ENCODE measurements at regions not wholly inside any gene's neighbourhood (a gene's known extent, or its start where the extent isn't known, plus 50 kb on each side); places are given as distances from the start of the nearest gene placed in this dataset.

- TF ChIP-seq PATZ1 (CRISPR knock-in tag; IDR thresholded peaks at IDR 0.05; ENCODE audit: borderline replicate concordance) (no peak), POU6F1 (CRISPR knock-in tag; IDR thresholded peaks at IDR 0.05; ENCODE audit: borderline replicate concordance, low read depth) (no peak), OSR1 (CRISPR knock-in tag; IDR thresholded peaks at IDR 0.05) (no peak), RARB (CRISPR knock-in tag; IDR thresholded peaks at IDR 0.05) (no peak), ARNTL (CRISPR knock-in tag; IDR thresholded peaks at IDR 0.05; ENCODE audit: borderline replicate concordance, low read depth) (no peak), TOX (CRISPR knock-in tag; IDR thresholded peaks at IDR 0.05; ENCODE audit: borderline replicate concordance) (no peak), CSRNP3 (CRISPR knock-in tag; IDR thresholded peaks at IDR 0.05) (no peak), TCF4 (CRISPR knock-in tag; IDR thresholded peaks at IDR 0.05; ENCODE audit: borderline replicate concordance) (peak; percentile 44; the same call in 1 of the 2 replicates), ZNF8 (CRISPR knock-in tag; IDR thresholded peaks at IDR 0.05) (no peak), CREB5 (CRISPR knock-in tag; IDR thresholded peaks at IDR 0.05; ENCODE audit: low read depth) (no peak), TSHZ2 (CRISPR knock-in tag; IDR thresholded peaks at IDR 0.05) (peak; percentile 56; the same call in 1 of the 2 replicates)
Measured at GRCh38 chr20:52012079-52012478, 179.5 kb downstream of the ZFP64 start.

Measured in SK-N-SH treated with all-trans-retinoic acid at 6 μM for 48 hours (cell line).